ENCODE measurements at regions not wholly inside any gene's neighbourhood (a gene's known extent, or its start where the extent isn't known, plus 50 kb on each side); places are given as distances from the start of the nearest gene placed in this dataset.

GRCh38 chr6:14674458-14674857 lies 556.9 kb downstream of the CD83 start:
- TF ChIP-seq CTCF (IDR thresholded peaks at IDR 0.05) (no peak), POLR2A (IDR thresholded peaks at IDR 0.05) (no peak), POLR2AphosphoS5 (IDR thresholded peaks at IDR 0.05; ENCODE audit: insufficient read depth in 1 of 2, low read depth in 1 of 2) (no peak)
